ENCODE measurements at regions not wholly inside any gene's neighbourhood (a gene's known extent, or its start where the extent isn't known, plus 50 kb on each side); places are given as distances from the start of the nearest gene placed in this dataset.

DNA sequence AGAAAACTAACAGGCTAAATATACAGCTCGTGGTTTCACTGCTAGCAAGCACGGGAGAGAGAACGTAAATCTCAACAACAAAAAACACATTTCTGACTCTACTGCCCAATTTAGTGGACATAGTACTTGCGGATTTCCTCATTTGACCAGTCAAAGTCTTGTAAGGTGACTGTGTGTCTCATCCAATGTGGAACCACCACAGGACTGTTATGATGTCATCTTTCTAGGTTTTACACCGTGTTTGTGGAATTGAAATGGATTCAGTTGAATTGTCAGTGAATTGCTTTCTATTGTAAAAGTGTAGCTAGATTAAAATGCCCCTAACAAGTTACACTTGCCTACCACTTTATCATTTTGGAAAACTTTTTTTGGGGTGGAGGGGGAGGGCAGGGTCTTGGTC lies 1010.8 kb downstream of the NLGN4Y start:
- TF ChIP-seq, protein P1, sequence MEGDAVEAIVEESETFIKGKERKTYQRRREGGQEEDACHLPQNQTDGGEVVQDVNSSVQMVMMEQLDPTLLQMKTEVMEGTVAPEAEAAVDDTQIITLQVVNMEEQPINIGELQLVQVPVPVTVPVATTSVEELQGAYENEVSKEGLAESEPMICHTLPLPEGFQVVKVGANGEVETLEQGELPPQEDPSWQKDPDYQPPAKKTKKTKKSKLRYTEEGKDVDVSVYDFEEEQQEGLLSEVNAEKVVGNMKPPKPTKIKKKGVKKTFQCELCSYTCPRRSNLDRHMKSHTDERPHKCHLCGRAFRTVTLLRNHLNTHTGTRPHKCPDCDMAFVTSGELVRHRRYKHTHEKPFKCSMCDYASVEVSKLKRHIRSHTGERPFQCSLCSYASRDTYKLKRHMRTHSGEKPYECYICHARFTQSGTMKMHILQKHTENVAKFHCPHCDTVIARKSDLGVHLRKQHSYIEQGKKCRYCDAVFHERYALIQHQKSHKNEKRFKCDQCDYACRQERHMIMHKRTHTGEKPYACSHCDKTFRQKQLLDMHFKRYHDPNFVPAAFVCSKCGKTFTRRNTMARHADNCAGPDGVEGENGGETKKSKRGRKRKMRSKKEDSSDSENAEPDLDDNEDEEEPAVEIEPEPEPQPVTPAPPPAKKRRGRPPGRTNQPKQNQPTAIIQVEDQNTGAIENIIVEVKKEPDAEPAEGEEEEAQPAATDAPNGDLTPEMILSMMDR (IDR thresholded peaks at IDR 0.05): no peak
- TF ChIP-seq POLR2AphosphoS5 (IDR thresholded peaks at IDR 0.05) (no peak), POLR2A (IDR thresholded peaks at IDR 0.05) (no peak), EP300 (IDR thresholded peaks at IDR 0.05) (no peak)

Measured in upper lobe of left lung (tissue), 4 donors.